HT1080 (cell line): ENCODE measurements at regions not wholly inside any gene's neighbourhood (a gene's known extent, or its start where the extent isn't known, plus 50 kb on each side); places are given as distances from the start of the nearest gene placed in this dataset.

Experiments used
- DNase-seq: peaks from one replicate; pipeline ENCODE4 v3.0.0-alpha.2; 2015; ENCODE audit warnings: low read depth

DNA sequence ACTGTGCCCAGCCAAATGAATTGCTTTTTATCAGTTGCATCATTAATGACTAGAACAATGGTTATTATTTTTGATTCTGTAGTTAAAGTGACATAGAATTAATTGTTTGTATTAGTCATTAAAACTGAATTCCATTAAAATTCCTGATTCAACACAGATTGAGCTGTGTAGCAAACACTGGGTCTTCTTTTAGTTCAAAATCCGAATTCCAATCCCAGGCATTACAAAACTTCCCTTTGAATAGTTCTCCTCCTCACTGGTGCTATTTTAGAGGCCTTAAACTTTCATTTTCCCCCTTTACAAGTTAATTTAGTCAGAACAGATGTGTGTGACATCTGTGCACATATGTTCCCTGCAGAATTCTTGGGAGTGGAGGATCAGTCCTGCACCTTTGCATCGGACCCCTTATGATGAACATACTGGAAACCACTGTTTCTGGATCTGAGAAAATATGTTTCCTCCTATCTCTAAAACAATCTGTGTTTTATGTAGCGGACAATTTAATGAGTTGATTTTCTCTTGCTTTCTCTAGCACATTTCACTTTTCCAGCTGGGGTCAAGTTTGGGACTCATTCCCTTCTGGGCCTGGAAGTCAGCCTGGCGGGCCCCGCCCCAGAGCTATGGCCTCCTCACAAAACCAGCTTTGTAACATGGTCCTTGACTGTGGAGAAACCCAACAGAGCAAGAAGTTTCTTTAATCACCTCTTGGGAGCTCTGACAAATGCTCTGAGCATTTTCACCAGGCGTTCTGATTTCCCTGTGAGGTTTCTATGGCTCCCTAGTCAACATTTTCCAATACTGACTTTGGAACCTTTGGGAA lies 87.9 kb upstream of the MAMDC2 start:
- no peak for DNase-seq

DNA sequence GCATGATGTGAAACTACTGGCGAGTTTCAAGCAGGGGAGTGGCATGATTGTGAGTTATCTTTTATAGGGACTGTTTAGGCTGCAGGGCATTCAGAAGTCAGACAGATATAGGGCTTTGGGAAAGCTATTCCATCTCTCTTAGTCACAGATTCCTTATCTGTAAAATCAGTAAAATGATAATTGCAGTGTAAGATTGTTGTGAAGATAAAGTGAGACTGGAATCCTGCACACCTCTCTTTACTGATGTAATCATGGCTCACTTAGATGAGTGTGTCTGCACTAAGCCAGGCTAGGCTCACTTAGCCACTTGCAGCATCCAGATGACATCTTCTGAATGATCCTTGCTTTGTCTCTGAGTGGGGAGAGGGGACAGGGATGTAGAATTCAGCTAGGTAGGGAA lies 81.8 kb upstream of the MAMDC2 start:
- no peak for DNase-seq

GRCh38 chr9:69963803-69964202 lies 79.8 kb upstream of the MAMDC2 start:
- DNase-seq: no peak

- DNase-seq: no peak
Observed at GRCh38 chr9:69964446-69964845, 79.2 kb upstream of the MAMDC2 start.

DNA sequence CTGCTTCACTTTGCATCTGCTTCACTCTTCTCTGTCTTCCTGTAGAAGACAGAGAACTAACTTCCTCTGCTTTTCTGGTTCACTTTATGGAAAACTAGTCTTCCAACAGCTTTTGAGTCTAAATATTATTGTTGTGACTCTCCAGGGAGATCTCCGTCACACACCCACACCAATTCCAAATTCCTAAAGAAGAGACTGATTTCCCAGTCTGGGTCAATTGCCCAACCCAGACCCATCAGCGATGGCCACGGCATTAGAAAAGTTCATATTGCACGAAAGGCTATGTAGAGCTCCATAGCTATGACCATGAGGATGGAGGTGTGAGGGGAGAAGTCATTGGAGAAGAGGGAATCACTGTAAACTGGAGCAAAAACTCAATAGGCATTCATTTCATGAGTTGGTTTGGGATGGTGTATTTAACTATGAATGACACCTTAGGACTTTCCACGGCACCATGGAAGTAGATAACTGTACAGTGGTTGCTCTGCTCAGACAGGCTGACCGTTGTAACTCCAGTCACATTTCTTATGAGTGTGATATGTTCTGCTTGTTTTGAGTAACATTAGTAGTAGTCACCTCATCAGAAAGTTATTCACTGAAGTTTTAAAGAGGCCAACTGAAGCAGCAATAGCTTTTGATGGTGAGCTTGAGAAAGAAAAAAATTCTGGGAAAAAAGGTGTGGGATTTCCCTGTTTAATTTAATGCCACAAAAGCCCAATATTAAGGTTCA lies 78.1 kb upstream of the MAMDC2 start:
- DNase-seq: no peak

DNA sequence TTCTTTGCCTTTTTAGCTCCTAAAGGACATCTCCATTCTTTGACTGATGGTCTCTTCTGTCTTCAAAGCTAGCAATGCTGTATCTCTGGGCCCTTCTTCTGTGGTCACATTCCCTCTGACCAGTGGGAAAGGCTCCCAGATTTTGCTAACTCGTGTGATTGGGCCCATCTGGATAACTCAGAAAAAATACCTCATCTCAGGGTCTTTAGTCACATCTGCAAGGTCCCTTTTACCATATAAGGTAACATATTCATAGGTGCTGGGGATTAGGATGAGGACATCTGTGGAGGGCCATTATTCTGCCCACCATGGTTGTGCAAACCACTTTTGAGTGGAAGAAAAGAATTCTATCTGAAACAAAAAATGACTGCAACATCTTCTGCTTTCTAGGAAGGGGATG lies 76.3 kb upstream of the MAMDC2 start:
- DNase-seq: no peak

DNA sequence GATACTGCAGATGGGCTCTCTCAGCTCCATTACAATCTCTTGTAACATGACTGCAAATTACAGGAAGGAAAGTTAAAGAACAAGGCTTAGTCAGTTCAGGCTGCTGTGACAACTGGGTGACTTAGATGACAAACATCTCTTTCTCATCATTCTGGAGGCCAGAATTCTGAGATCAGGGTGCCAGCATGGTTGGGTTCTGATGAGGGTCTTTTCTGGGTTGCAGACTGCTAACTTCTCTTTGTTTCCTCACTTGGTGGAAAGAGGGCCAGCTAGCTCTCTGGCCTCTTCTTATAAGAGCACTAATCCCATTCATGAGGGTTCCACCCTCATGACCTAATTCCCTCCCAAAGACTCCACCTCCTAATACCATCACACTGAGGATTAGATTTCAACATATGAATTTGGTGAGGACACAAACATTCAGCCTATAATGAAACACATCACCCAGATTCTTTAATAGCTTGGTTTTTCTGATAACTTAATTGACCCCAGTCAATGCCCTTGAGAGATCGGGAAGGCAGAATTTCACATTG lies 73.6 kb upstream of the MAMDC2 start:
- peak; percentile 33 for DNase-seq

- DNase-seq: peak; percentile 72
Observed at GRCh38 chr9:69971643-69972449, 71.8 kb upstream of the MAMDC2 start.

- peak; percentile 57 for DNase-seq
Observed at GRCh38 chr9:69975681-69976080, 68.0 kb upstream of the MAMDC2 start.

DNA sequence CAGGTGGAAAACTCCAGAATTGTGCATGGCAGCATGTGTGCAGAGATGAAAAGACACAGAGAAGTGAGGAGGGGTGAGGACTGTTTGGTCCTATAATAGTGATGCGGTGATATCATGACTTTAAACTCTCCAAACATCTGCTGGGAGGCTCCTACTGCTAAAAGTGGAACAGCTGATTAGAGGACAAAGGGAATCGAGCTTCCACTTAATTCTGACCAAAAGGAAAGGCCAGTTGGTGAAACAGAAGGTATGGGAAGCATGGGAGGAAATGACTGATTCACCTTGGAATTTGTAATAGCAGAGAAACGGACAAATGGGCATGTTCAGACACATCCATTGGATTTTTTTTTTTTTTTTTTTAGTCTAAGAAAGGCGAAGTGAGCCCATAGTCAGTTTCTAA lies 67.5 kb upstream of the MAMDC2 start:
- peak; percentile 99 for DNase-seq

- no peak for DNase-seq
Observed at GRCh38 chr9:69980041-69980440, 63.6 kb upstream of the MAMDC2 start.

DNA sequence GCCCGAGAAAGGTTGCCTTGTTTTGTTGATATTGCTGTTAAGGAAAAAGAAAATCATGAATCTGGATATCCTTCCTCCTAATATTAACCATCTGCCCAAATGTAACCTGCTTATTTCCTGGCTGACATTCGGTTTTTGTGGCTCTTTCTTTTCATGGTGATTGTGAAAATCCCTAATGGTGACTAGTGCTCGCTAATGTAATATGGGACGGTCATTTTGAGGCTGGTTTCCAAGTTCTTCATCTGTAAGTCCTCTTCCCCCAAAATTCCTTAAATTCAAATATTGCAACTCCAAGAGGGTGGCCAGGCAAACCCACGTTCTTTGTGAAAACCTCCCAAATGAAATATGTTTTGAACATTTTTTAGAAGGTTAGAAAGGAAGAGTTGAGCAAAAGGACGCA lies 63.1 kb upstream of the MAMDC2 start:
- DNase-seq: no peak

DNA sequence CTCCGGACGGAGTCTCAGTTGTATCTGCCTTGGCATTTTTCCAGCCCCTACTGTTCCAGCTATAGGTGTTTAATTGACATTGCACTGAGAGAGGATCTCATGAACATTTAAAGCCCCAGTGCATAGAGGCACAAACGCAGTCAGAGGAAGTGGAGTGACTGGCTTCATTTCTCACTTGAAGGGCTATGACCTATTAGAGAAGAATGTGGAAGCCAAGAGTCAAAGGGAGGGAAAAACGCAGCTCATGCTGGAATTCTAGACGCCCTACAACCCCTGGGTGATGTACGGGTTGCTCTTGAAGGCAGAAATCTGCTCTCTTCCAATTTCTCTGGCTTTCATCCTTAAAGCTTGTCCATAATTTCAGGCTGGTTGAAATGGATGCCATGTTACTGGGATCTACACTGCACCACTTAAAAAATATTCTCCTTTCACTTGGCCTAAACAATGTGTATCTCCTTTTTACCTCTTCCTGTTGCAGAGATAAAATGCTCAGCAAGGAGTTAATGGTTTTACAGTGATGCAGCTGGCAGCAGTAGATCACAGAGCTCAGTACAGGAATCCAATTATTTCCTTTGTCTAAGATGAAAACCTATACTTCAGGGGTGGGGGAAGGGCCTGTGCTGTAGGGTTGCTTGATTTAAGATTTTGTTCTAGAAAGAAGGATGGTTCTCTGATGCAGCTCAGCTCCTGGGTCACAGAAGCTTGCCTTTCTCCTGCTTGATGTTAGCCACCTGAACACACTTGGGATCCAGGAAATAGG lies 61.8 kb upstream of the MAMDC2 start:
- DNase-seq: peak; percentile 87

DNA sequence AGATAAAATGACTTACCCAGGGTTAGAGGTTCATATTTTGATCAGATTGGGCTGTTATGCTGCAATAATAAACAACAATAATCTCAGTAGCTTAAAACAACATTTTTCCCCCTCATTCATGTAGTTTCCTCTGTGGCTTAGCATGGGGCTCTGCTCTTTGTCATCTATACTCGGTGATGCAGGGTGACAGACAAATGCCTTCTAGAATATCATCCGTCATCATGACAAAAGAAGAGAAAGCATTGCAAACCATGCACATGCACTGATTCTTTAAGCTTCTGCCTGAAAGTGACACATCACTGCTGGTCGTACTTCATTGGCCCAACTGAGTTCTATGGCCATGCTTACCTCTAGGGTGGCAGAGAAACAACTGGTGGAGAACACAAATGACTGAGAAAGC lies 58.8 kb upstream of the MAMDC2 start:
- DNase-seq: no peak

DNA sequence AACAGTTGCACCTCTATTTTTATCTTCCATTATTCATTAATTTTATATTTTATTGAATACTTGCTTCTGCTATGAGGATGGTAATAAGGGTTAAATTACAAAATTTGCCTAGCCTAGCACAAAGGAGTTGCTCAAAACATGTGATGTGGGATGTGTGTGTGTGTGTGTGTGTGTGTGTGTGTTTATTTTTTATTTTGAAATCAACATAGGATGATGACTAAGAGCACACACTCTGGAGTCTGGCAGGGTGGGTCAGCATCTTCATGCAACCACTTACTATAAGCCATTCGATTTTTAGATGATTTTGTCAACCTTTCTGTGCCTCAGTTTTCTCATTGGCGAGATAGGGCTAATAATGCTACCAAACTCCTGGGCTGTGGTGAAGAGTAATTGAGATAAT lies 57.7 kb upstream of the MAMDC2 start:
- no peak for DNase-seq

DNA sequence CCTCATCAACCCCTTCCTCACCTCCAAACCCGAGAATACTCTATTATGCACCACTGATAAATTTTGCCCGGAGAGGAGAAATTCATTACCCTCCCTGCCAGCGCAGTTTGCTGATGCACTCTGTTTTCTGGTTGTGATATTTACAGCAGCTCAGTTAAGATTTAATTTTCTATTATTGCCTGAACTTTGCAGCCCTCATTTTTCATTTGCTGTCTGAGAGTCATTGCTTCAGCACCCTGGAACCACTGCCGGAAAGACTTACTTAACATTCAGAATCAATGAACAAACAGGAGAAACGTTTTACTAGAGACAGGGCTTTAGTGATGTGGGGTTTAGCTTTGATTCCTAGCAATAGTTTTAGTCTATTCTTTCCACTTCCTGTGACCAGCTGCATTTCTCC lies 56.7 kb upstream of the MAMDC2 start:
- DNase-seq: no peak

DNA sequence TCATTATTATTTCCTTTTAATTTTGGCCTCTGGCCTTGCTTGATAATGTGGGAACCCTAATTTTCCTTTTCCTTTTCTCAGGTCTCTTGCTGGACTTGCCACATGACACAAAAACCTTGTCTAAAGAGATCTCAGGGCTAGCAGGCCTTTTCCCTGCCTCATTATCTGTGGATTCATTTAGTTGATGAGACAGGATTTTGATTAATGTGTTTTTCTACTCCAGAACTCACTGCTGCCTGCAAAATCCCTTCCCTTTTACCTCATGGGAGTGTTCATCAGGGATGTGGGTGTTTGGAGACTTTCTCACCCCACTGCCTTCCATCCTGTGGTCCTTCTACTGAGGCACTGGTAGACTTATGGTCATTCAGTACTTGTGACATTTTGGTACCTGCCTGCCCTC lies 56.2 kb upstream of the MAMDC2 start:
- DNase-seq: no peak

DNA sequence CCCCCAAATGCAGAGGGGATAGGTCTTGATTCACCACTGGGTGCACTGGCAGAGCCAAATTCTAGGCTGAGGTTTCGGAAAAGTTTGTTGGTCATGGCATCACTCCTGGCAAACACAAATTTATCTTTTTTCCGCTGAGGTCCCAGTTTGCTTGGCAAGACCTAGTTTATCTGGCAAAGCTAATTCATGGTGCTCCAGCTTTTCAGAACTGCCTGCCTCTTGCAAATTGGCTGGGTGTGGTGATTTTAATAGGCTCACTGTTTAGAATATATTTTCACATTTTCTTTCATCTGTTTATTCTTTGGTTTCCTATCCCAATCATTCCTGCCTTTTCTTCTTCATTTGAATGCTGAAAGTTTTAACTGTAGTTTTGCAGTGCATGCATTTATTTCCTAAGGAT lies 50.5 kb upstream of the MAMDC2 start:
- no peak for DNase-seq
